ENCODE measurements at regions not wholly inside any gene's neighbourhood (a gene's known extent, or its start where the extent isn't known, plus 50 kb on each side); places are given as distances from the start of the nearest gene placed in this dataset.

DNA sequence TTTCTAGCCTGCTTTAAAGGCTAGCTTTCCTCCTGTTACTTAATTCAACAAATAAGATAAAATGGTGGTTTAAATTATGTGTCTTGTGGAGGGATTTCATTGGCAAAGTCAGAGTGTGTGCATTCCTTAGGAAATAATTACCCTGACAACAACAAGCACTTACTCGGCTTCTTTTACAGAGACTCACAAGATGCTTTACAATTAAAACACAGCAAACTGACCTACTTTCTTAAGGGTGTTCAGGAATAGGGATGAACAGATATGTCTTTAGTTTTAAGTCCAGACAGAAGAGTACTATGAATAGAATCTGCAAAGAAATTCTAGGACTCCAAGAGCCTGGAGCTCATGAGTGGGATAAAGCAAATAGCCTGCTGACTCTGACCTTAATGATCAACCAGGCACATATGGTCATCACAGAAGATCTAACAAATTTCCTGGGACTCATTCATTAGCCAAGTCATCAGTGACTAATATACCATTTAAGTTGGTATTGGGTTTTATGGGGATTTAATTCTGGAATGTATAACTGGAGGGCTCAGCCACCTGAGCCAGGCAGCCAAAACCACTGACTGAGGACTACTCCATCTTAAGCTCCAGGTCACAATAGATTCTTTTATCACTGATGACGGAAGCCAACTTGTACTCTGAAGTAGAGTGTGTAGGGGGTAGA is 161.8 kb upstream of the RIMS1 start:
- H3K27ac Mint-ChIP-seq = no peak overlapping the region

DNA sequence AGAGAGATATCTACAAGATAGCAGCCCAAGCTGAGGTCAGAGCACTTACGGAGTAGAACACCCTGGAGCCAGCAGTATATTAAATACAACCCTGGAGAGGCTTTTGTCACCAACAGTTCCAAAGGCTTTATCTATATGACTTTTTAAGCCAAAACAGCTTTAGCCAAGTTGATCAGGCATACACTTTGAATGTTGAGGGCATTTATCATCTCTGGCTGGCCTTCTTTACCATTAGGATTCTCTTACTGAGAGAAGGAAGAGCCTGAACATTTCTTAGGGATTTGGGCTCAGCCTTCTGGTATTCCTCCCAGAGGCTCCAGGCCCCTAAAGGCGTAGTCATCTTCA is 161.3 kb upstream of the RIMS1 start:
- H3K9me3 Mint-ChIP-seq = peaks cover 12% of the 10 kb centered on the region
- H3K36me3 Mint-ChIP-seq (ENCODE audit: low read depth) = peaks cover 11% of the 10 kb centered on the region
- peaks cover 20% of the 10 kb centered on the region for H3K4me1 Mint-ChIP-seq
- H3K4me3 Mint-ChIP-seq = no peak overlapping the region
- DNase-seq = no peak
- no peaks in the 10 kb centered on the region for H3K27me3 Mint-ChIP-seq (ENCODE audit: low read depth, poor library complexity)
- H3K27ac Mint-ChIP-seq = no peak overlapping the region
- TF ChIP-seq, protein P1, sequence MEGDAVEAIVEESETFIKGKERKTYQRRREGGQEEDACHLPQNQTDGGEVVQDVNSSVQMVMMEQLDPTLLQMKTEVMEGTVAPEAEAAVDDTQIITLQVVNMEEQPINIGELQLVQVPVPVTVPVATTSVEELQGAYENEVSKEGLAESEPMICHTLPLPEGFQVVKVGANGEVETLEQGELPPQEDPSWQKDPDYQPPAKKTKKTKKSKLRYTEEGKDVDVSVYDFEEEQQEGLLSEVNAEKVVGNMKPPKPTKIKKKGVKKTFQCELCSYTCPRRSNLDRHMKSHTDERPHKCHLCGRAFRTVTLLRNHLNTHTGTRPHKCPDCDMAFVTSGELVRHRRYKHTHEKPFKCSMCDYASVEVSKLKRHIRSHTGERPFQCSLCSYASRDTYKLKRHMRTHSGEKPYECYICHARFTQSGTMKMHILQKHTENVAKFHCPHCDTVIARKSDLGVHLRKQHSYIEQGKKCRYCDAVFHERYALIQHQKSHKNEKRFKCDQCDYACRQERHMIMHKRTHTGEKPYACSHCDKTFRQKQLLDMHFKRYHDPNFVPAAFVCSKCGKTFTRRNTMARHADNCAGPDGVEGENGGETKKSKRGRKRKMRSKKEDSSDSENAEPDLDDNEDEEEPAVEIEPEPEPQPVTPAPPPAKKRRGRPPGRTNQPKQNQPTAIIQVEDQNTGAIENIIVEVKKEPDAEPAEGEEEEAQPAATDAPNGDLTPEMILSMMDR (IDR thresholded peaks at IDR 0.05) = no peak

More for the DNA sequence above, 161.8 kb upstream of the RIMS1 start:
- Mint-ChIP-seq H3K27me3 (ENCODE audit: low read depth, poor library complexity) (no peaks in the 10 kb centered on the region), H3K9me3 (peaks cover 12% of the 10 kb centered on the region), H3K36me3 (ENCODE audit: low read depth) (peaks cover 11% of the 10 kb centered on the region), H3K4me1 (peaks cover 24% of the 10 kb centered on the region), H3K4me3 (no peak overlapping the region)
- no peak for DNase-seq
- TF ChIP-seq, protein P1 (IDR thresholded peaks at IDR 0.05) = no peak

DNA sequence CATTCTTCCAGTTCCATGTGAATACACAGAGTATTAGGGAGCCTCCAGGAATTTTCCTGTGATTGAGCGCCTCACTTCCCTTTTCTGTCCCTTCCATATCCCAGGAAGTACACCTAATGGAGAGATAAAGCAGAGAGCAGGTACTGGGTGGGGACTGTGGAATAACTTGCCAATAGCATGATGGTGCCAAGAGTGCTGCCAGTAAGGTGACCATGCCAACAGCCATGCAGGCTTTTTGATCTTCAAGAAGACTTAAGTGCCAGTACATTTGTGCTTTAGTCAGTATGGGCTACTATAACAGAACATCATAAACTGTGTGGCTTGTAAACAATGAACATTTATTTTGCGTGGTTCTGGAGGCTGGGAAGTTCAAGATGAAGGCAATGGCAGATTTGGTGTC is 160.2 kb upstream of the RIMS1 start:
- peaks cover 11% of the 10 kb centered on the region for H3K36me3 Mint-ChIP-seq (ENCODE audit: low read depth)
- H3K9me3 Mint-ChIP-seq = peaks cover 12% of the 10 kb centered on the region
- no peak overlapping the region for H3K27ac Mint-ChIP-seq
- H3K4me3 Mint-ChIP-seq = no peak overlapping the region
- H3K27me3 Mint-ChIP-seq (ENCODE audit: low read depth, poor library complexity) = no peaks in the 10 kb centered on the region
- H3K4me1 Mint-ChIP-seq = peaks cover 13% of the 10 kb centered on the region
- DNase-seq = no peak
- TF ChIP-seq, protein P1 (IDR thresholded peaks at IDR 0.05) = no peak

DNA sequence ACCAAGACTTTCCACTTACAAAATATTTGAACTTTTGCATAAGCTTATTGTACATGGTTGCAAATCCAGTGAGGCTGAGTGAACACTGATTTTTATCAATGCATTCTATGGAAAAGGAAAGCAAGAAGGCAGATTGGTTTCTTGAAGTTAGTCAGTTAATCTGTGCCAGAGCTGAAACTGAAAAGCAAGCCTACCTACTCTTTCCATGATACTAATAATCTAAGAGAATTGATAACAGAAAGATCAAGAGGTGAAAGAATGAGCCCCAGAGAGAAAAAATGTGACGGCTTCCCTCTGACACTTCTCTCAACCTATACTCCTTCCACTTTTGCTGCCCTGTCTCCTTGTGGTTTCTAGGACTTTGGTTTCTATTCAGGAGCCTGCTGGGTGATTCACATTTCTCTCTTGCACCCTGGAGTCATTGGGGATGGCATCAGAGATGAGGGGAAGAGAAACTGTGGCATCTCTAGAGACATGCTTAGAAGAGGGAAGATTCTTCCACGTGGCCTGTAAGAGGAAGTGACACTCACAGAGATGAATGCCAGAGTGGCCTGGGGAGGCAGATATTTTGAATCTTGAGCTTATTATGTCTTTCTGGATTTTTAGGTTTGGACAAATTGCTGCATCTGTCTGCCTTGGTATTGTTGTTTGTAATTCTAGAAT is 158.6 kb upstream of the RIMS1 start:
- Mint-ChIP-seq H3K27ac (peak overlapping the region; percentile 23), H3K9me3 (peaks cover 12% of the 10 kb centered on the region), H3K27me3 (ENCODE audit: low read depth, poor library complexity) (no peaks in the 10 kb centered on the region), H3K36me3 (ENCODE audit: low read depth) (peaks cover 11% of the 10 kb centered on the region), H3K4me1 (peaks cover 13% of the 10 kb centered on the region), H3K4me3 (no peak overlapping the region)
- DNase-seq = no peak
- TF ChIP-seq, protein P1 (IDR thresholded peaks at IDR 0.05) = no peak

DNA sequence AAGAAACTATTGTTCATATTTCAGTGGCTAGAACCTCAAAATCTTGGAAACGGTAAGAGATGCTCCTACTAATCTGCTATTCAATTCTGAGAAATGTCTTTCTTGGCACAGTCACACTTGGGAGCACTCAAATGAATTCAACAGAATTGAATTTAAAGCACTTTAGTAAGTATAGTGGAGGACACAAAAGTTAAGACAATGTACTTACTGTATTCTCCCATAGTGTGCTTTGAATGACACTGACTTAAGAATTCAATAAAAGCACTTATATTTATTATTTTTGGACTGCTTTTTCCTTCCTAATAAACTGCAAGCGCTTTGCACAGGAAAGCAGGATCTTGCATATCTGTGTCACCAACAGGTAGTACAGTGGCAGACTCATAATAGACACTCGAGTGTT is 156.1 kb upstream of the RIMS1 start:
- TF ChIP-seq, protein P1 (IDR thresholded peaks at IDR 0.05) = no peak
- Mint-ChIP-seq H3K27ac (no peak overlapping the region), H3K4me3 (no peak overlapping the region), H3K4me1 (peaks cover 17% of the 10 kb centered on the region), H3K36me3 (ENCODE audit: low read depth) (peaks cover 11% of the 10 kb centered on the region), H3K27me3 (ENCODE audit: low read depth, poor library complexity) (no peaks in the 10 kb centered on the region), H3K9me3 (peaks cover 12% of the 10 kb centered on the region)
- no peak for DNase-seq

All from nephron progenitor cell (in vitro differentiated cells).